ENCODE measurements at regions not wholly inside any gene's neighbourhood (a gene's known extent, or its start where the extent isn't known, plus 50 kb on each side); places are given as distances from the start of the nearest gene placed in this dataset.
"Not testable (repeated sequence)": the region's sequence is repeated elsewhere in the genome, so short reads cannot be mapped to it uniquely, and the experiment has no call there.

DNA sequence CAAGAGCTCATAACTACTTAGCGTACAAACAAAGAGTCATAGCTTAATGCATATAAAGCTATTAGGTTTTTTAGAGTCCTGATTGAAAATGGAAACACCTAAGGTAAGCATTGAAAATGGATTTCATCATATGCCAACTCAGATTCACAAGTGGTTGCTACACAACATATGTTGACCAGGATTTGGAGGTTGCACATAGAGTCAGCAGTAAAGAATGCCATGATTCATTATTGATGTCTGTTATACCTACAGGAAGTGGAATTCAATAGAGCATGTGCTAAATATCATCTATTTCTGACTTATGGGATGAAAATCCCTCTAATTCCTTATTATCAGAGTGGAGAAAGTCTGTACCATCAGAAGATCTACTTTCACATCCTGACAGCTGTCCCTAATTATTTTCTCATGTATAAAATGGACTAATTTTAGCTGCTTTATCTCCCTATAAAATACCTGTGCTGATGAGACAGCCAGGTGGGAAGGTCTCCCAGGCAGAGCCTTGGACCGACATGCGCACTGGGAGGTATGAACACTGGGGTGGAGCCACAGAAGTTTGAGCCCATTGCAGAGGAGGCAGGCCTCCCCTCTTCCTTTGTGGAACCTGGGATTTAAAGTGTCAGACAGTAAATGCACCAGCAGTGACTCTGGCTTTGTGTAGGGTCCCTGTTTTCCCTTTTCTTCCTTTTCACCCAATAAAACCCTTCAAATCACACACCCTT lies 204.2 kb downstream of the AASDHPPT start:
- no peak for DNase-seq

DNA sequence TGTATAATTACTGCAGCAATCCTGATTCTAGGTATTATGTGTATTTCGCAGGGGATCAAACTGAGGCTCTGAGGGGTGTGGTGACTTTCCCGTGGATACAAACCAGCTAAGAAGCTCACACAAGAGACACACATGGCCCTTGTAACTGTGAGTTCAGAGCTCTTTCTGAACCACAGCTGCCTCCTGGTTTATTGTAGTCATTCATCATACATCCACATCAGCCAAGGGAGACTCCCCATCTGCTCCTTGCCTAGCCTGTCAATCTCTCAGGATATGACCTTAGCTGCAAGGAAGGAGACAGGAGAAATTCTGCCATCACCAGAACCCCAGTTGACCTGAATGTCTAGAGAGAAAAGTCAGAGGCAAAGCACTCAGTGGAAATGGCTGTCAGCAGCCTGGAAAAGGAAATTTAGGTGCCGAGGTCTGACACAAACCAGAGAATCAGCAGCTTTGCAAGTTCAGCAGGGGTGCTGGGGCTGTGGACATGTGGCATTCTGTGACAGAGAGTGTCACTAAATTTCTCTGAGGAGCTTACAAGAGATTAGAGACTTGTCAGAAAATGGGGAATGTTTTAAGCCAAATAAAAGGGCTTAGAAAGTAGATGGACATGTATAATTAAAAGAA lies 209.5 kb downstream of the AASDHPPT start:
- no peak for DNase-seq

DNA sequence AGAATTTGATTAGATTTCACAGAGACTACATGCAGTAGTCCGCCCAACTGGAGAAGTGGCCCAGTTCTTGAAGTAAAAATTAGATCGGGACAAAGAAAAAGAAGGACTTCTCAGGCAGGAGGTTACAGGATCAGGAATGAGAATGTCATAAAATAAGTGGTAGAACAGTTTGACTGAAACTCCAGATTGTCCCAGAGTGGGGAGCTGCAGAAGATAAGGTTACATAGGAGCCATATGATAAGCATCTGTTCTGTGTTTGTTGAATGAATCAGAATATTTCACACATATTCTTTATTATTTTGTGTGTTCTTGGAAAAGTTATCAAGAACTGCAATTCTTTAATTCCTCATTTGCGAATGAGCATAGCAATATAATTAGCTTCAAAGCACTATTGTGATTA lies 210.6 kb downstream of the AASDHPPT start:
- no peak for DNase-seq

DNA sequence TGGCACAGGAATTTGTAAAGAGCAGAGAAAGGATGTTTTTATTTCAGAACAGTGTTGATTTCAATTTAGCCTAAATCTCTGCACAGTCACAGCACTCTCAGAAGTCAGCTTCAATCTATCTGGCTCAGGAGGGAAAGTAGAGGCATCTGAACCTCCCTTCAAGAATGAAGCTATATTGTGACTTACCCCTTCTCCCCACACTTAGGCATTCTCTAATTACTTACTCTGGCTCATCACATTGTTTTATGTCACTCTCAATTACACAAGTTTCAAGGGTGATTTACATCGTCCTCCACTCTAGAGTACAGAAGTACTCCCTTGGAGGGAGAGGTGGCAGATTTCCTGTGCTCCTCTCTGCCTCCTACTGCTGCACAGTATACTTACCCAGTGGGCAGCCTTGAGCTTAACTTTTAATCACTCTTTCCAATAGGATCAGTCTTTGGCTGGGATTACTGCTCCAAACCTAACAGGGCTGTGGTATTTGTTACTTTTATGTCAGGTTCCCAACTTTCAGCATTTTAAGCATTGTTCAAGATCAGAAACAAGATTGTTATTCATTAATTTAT lies 211.4 kb downstream of the AASDHPPT start:
- DNase-seq: no peak

DNA sequence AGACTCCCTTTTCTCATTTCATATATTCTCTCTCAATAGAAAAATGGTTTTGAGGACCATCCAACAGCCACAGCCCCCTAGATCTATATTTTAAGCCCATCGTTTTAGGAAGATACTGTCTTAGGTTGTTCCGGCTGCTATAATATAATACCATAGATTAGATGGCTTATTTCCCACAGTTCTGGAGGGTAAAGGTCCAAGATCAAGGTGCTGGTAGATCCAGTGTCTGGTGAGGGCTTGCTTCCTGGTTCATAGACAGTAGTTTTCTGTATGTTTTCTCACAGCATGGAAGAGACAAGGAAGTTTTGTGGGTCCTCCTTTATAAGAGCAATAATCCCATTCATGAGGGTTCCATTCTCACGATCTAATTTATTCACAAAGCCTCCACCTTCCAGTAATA lies 215.1 kb downstream of the AASDHPPT start:
- no peak for DNase-seq

DNA sequence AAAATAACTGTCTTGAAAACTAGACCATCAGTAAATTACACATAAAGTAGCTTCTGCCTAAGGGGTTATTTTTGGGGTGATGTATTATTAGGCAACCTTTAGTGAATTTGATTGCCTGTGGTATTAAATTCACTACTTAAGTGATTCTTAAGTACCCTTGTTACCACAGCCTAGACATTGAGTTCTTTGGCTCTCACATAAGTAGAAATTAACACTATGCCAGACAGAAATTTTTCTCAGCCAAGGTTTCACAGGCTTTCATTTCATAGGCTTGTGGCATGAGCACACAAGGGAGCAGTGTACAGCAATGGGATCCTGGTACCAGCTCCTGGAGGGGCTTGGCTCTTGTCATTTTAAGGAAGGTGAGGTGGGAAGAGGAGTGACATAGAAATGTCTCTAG lies 218.5 kb downstream of the AASDHPPT start:
- no peak for DNase-seq

DNA sequence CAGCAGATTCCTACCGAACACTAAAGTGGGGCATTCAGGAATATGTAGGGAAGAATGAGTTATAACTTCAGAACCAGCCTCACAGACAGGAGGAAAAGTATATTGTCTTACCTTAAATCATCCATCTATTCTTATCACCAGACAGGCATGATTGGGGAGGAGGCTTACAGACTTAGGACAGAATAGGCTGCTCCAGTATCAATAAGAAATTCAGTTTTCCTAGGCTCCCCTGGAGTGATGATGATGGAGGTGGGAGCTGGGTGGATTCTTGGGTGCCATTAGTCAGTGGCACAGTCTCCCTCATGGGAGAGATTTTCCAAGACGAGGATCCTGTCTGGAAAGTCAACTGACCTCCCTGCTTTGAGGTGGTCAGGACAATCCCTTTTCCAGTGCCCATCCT lies 225.0 kb downstream of the AASDHPPT start:
- no peak for DNase-seq

DNA sequence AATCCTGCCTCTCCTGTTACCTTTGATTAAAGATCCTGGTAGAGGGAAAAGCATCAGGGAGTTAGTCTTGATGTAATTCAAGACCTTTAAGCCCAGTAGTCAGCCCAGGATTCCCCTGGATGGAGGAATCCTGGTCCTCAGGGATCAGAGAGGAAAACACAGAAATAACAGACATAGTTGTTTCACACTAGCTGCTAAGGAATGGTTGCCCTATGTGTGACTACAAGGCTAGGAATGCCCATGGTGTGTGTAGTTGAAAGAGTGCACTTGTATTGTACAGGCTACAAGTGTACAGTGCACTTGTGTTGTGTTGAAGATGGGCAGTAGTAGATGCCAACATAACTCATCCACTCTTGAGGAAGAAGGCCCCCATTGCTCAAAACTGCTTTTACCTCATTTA lies 226.8 kb downstream of the AASDHPPT start:
- DNase-seq: no peak

DNA sequence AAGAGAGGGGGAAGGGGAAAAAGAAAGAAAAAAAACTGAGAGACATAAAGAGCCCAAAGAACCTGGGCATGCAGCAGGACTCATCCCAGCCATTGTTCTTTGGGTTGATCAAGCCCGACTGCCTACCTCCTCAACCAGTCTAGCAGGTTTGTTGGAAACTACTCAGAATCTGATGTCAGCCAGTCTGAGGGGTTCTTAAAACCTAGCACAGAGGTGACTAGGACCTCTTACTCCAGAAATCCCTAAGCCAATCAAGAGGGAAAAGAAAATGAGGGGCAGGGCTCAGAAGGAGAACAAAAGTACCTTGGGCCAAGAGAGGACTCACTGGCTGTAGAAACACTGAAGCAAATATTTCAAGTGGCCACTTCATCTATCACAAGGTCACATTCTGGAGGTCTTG lies 228.0 kb downstream of the AASDHPPT start:
- DNase-seq: no peak

DNA sequence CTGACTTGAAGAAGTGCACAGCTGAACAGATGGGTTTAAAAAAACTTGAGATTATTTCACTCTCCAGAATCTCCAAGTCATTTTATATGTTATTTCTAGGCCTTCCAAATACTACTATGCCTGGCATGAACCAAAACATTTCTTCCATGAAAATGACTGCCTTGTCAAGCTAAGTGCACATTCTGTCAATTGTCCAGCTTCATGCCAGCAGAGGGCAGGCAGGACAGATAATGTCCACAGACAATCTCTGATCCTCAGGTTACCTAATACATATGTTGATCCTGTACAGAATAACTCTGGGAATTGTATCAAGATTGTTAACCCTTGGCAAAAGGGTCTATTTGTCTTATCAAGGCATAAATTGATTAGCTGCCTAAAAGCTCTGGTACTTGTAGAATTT lies 229.5 kb downstream of the AASDHPPT start:
- no peak for DNase-seq

DNA sequence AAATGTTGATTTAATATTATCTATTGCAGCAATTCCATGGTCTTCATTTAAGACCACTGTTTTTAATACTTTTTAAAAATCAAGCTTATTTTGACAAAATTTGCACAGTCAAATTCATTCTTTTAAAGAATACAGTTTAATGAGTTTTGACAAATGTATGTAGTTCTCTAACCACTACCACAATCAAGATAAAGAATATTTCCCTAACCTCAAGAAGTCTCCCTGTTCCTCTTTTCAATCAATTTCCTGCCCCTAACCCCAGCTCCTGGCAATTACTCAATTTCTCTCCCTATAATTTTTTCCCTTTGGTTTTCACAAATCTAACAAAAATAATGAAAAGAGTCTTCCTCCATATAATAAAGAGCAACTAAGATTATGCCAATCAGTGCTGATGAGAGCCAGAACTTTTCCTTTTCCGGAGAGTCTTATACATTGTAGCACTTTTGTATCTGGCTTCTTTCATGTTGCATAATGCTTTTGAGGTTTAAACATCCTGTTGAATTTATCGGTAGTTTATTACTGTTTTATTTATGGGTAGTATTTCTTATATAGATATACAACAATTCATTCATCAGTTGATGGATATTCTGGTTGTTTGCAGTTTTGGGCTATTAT lies 231.7 kb downstream of the AASDHPPT start:
- no peak for DNase-seq

DNA sequence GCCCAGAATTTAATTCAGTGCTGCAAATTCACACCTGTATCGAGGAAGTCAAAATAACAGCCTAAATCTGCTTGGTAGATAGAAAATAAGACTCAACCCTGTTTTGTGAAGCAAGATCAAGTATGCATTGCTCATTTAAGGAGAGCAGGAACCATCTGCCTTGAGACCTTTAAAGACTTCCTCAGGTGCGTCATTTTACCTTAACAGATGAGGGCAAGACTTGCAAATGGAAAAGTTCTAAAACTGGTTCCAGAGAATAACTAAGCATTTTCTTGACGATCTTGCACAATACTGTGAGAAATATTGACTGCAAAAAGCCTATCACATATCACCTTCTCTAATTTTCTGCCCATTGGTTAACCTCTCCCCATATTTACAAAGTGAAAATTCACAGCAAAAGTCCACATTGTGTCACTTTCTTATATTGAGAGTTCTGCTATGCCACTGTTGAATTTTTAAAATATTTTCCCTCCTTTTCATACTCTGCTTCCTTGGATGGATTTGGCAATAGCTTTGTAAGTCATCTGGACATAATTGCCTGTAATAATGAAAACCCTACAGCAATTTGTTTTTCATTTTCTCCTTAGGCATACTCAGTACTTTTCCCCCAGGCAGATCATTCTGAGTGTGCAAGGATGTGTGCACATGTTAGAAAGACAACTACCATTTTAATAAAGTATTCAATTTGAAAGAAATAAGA lies 234.2 kb downstream of the AASDHPPT start:
- no peak for DNase-seq

DNA sequence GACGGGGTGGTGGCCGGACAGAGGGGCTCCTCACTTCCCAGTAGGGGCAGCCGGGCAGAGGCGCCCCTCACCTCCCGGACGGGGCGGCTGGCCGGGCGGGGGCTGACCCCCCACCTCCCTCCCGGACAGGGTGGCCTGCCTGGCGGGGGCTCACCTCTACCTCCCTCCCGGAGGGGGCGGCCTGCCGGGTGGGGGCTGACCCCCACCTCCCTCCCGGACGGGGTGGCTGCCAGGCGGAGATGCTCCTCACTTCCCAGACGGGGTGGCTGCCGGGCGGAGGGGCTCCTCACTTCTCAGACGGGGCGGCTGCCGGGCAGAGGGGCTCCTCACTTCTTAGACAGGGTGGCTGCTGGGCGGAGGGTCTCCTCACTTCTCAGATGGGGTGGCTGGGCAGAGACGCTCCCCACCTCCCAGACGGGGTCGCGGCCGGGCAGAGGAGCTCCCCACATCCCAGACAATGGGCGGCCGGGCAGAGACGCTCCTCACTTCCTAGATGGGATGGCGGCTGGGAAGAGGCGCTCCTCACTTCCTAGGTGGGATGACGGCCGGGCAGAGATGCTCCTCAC lies 239.8 kb downstream of the AASDHPPT start:
- DNase-seq: not testable (repeated sequence)

DNA sequence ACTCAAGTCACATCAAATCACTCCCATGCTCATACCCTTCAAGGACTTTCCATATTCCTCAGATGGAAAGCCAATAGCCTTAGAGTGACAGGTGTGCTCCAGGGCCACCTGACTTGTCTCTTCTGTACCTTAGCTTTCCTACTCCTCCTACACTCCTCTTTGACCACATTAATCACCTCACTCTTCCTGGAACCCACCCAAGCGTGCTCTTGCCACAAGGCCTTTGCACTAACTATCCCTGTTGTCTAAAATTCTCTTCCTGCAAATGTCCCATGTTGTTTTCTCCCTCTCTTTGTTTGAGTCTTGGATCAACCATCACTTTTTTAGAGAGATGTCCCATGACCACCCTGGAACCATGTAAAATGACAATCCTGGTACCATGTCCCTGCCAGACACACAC lies 244.1 kb downstream of the AASDHPPT start:
- no peak for DNase-seq

DNA sequence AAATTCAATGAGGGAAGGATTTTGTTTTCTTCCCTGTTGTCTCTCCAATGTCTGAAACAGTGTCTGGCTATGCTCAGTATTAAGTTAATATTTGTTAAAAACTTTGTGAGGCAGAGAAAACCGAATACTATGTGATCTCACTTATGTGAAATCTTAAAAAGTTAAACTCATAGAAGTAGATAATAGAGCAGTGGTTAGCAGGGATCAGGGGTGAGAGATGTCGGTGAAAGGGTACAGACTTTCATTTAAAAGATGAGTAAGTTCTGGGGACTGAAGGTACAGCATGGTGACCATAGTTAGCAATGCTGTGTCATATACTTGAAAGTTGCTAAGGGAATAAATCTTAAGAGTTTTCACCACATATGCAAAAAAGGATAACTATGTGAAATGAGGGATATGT lies 244.6 kb downstream of the AASDHPPT start:
- DNase-seq: no peak

DNA sequence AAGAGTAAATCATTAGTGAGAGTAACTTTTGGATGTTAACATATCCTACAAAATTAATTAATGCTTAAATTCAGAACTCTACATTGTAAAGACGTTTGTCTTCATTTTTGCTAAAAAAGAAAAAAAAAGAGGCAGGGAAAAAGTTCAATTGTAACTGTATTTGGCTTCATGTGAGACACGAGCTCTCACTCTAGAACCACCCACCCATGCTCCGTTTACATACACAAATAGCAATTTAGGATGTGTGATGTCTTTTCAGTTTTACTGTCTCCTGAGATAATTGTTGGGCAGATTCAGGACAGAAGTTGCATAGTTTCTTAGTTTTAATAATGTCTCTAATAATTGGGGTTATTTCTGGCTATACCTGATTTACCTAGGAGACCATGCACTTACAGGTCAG lies 248.6 kb downstream of the AASDHPPT start:
- no peak for DNase-seq

DNA sequence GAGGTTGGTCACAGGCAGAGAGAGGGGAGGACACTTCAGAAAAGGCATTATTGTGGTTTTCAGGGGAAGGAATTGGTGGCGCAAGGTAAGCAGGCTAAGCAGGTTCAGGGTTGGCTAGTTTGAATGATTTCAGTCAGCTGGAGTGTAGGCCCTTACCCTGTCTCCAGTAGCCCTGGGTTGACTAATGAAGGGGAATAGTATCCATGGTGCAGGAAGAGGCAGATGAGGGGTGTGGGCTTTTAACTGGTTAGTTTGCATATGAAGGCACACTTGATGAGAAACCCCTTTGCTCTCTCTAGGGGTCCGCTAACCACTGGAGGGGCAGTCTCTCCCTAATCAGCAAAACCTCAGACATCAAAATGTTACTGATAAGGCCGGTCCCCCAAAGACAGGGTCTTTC lies 249.7 kb downstream of the AASDHPPT start:
- DNase-seq: no peak

DNA sequence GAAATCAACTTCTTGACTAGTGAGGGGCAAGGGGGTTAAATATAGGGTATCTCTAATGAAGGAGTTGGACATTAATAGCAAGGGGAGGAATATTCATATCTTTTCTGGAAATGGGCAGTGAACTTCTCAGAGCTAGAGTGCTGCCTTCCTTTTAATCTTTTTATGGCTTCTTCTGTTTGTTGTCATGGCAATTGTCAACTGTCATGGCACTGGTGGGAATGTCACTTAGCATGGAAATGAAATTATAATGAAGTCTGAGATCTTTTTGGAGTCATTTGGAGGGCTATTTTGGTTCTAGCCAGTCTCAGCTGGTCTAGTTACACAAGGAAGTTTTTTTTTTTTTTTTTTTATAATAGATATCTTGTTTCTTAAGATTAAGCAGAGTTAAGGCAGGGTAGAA lies 250.2 kb downstream of the AASDHPPT start:
- no peak for DNase-seq

DNA sequence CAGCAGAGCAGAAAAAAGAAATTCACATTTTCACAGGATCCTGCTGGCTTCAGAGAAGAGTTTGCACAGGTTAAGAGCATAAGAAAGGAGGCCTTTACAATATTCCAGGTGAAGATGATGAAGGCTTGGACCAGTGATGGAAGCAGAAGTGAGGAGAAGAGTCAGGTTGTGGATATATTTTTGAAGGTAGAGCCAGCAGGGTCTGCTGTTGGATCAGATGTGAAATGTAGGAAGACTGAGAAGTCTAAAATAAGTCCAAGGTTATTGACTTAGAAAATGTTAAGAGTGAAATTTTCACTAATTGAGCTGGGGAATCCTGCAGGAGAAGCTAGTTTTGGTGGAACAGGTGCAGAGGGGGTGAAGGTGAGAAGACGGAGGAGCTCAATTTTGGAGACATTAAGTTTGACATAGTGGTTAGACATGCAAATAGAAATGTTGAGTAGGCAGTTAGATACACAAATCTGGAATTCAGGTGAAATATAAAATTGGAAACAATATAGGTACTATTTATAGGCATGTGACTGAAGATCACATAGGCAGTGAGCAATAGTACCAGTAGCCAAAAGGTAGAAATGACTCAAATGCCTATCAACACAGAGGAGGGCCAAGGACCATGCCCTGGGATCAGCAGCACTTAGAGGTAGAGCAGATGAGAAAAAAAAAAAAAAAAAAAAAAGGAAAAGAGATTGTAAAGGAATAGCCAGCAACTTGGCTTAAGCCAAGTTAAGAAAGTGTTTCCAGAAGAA lies 252.0 kb downstream of the AASDHPPT start:
- DNase-seq: no peak

DNA sequence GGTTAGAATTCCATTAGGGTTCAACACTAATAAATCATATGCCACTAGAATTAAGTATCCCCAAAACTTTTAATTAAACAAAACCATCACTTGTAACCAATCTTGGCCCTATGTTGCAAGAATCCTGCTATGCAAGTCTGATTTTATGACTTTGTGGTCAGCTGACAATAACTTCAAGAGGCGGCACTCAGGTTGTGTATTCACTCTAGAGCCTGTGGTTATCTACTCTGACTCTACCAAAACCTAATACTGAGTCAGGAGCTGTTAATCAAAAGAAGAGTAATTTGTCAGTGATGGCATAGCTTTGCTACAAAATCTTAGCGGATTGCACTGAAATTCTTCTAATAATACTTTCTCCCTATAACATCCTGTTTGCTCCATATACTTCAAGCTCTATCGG lies 253.7 kb downstream of the AASDHPPT start:
- no peak for DNase-seq

DNA sequence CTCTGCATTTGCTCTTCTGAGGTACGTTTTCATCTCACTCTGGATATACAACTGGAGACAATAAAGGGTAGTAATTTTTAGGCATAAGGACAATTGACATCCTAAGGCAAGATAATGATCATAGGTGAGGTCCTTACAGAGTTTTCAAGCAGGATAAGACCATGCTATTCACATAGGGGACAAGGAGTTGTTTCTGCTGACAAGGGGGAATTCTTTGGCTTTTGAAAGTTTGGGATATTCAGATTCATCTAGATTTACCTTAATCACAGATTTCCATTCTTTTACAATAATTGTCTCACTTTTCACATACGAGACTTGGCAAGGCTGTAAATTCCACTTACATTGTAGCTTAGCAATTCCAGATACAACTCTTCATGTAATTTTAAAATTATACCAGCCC lies 256.2 kb downstream of the AASDHPPT start:
- DNase-seq: no peak

DNA sequence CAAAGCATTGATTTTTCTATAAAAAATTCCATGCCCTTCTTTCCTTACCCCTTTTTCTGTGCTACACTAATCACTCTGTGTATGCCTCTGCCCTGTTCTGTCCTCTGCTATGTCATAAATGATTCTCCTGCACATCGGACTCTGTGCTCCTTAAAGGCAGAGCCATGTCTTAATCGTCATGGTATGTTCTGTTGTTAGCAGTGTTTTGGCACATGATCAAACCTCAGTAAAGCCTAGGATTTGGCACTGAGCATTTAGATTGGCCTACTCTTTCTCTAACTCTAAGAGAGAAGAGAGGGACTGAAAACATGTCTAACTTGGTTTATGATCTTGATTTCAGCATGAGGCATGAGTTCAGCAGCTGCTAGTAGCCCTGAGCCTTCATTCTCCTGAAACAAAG lies 266.9 kb downstream of the AASDHPPT start:
- no peak for DNase-seq

DNA sequence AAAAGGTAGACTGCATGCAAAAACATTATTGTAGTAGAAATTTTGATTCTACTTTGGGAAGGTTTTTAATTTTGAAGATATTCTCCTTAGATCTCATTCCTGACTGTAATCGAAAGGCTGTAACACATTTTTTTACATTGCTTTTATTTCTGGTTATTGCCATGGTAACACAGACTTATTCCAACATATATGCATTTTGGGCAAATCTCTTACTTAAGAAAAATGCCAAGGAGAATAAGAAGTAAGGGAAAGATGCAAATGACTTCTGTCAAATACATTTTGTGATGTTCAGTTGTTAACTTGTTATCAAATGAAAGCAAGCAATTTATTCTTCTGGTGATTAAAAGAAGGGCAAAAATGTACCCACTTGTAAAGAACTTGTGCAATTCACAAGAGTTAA lies 267.5 kb downstream of the AASDHPPT start:
- no peak for DNase-seq
